NB4 (cell line): ENCODE measurements at regions not wholly inside any gene's neighbourhood (a gene's known extent, or its start where the extent isn't known, plus 50 kb on each side); places are given as distances from the start of the nearest gene placed in this dataset.

ENCODE experiments used
- CTCF ChIP-seq: IDR thresholded peaks from one replicate; pipeline ENCODE4 v1.5.1; 2012; ENCODE audit warnings: low read depth, low read length
- MYC ChIP-seq: IDR thresholded peaks from 2 replicates; pipeline ENCODE4 v1.6.1; 2011; ENCODE audit warnings: low read depth, low read length

- TF ChIP-seq CTCF: peak; percentile 41
- TF ChIP-seq MYC: no peak
These were observed 96.7 kb downstream of the ITM2A start for GRCh38 chrX:79270401-79270800.
